ENCODE measurements at regions not wholly inside any gene's neighbourhood (a gene's known extent, or its start where the extent isn't known, plus 50 kb on each side); places are given as distances from the start of the nearest gene placed in this dataset.

GRCh38 chr21:22842875-22843274, 1844.7 kb downstream of the NCAM2 start:
- Histone ChIP-seq H3K27ac (no peak overlapping the region), H3K4me3 (no peak overlapping the region)
- no peak for DNase-seq (ENCODE audit: low spot score)
- TF ChIP-seq, protein P1, sequence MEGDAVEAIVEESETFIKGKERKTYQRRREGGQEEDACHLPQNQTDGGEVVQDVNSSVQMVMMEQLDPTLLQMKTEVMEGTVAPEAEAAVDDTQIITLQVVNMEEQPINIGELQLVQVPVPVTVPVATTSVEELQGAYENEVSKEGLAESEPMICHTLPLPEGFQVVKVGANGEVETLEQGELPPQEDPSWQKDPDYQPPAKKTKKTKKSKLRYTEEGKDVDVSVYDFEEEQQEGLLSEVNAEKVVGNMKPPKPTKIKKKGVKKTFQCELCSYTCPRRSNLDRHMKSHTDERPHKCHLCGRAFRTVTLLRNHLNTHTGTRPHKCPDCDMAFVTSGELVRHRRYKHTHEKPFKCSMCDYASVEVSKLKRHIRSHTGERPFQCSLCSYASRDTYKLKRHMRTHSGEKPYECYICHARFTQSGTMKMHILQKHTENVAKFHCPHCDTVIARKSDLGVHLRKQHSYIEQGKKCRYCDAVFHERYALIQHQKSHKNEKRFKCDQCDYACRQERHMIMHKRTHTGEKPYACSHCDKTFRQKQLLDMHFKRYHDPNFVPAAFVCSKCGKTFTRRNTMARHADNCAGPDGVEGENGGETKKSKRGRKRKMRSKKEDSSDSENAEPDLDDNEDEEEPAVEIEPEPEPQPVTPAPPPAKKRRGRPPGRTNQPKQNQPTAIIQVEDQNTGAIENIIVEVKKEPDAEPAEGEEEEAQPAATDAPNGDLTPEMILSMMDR (IDR thresholded peaks at IDR 0.05), result no peak

GRCh38 chr21:22855581-22855980, 1857.4 kb downstream of the NCAM2 start:
- no peak overlapping the region for H3K27ac ChIP-seq
- DNase-seq (ENCODE audit: low spot score), result no peak
- TF ChIP-seq, protein P1 (IDR thresholded peaks at IDR 0.05), result no peak
- no peak overlapping the region for H3K4me3 ChIP-seq

DNA sequence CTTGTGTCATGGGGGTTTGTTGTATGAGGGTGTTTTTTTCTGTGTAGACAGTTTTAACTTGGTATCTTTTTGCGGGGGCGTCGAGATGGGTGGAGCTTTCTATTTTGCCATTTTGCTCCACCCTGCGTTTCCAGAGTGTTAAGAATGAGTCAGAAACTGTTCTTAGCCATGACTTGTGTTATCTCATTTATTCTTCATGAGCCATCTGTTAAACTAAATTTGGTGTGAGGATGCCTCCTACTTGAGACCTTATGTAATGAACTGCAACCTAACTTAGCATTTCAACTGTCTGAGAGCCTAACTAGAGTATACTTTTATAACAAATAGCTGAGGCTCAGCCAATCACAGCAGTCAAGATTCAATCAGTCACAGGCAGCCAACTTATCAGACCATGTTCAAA, 1873.5 kb downstream of the NCAM2 start:
- no peak for DNase-seq (ENCODE audit: low spot score)
- H3K27ac ChIP-seq, result no peak overlapping the region
- TF ChIP-seq, protein P1 (IDR thresholded peaks at IDR 0.05), result no peak
- H3K4me3 ChIP-seq, result no peak overlapping the region

- DNase-seq (ENCODE audit: low spot score), result no peak
- Histone ChIP-seq H3K4me3 (no peak overlapping the region), H3K27ac (no peak overlapping the region)
- TF ChIP-seq, protein P1 (IDR thresholded peaks at IDR 0.05), result no peak
These were observed 1882.4 kb downstream of the NCAM2 start for GRCh38 chr21:22880573-22880972.

DNA sequence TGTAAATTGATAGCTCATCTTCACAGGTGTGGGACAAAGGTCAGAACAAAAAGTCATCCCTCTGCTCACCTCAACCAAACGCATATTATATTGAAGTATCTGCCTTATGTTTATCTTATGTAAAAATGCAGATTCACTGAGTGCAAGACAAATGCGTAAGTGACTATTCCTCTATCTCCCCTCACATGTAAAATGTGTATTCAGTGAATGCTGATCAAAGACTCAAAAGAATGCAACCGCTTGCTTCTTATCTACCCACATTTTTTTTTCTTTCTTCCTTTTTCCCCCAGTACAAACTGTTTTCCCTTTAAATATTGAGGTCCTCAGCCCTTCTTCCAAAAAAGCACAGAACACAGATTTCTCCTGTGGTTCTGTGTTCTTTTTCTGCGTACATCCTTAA, 1882.9 kb downstream of the NCAM2 start:
- no peak overlapping the region for H3K27ac ChIP-seq
- TF ChIP-seq, protein P1 (IDR thresholded peaks at IDR 0.05), result no peak
- no peak overlapping the region for H3K4me3 ChIP-seq
- DNase-seq (ENCODE audit: low spot score), result no peak

- no peak overlapping the region for H3K27ac ChIP-seq
- DNase-seq (ENCODE audit: low spot score), result no peak
- no peak overlapping the region for H3K4me3 ChIP-seq
- TF ChIP-seq, protein P1 (IDR thresholded peaks at IDR 0.05), result no peak
These were observed 1886.9 kb downstream of the NCAM2 start for GRCh38 chr21:22885079-22885478.

DNA sequence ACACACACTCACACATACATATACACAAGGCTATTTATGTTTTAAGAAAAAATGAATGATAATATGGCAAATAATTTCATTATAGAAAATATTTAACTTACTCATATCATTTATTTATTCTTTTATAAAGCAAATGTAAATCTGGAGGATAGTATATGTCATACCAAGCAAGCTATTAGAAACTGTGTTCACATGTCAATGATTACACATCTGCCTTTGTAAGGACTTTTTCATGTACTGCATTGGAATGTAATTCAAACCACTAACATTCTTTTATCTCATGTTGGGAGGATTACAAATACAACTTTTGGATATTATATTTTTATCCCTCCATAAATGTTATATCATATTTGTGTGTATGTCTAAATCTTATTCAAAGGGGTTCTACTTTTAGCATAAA, 1887.4 kb downstream of the NCAM2 start:
- Histone ChIP-seq H3K27ac (no peak overlapping the region), H3K4me3 (no peak overlapping the region)
- DNase-seq (ENCODE audit: low spot score), result no peak
- TF ChIP-seq, protein P1 (IDR thresholded peaks at IDR 0.05), result no peak

Data from coronary artery (tissue), 2 donors.